HG02884 (cell line): ENCODE measurements at regions not wholly inside any gene's neighbourhood (a gene's known extent, or its start where the extent isn't known, plus 50 kb on each side); places are given as distances from the start of the nearest gene placed in this dataset.

ENCODE experiments used
- ATAC-seq: cut with Tn5 transposase; IDR thresholded peaks from one replicate; pipeline ENCODE4 v1.9.1; 2021; ENCODE audit warnings: mild to moderate bottlenecking, moderate library complexity; ENCODE audit not compliant: unreplicated experiment

DNA sequence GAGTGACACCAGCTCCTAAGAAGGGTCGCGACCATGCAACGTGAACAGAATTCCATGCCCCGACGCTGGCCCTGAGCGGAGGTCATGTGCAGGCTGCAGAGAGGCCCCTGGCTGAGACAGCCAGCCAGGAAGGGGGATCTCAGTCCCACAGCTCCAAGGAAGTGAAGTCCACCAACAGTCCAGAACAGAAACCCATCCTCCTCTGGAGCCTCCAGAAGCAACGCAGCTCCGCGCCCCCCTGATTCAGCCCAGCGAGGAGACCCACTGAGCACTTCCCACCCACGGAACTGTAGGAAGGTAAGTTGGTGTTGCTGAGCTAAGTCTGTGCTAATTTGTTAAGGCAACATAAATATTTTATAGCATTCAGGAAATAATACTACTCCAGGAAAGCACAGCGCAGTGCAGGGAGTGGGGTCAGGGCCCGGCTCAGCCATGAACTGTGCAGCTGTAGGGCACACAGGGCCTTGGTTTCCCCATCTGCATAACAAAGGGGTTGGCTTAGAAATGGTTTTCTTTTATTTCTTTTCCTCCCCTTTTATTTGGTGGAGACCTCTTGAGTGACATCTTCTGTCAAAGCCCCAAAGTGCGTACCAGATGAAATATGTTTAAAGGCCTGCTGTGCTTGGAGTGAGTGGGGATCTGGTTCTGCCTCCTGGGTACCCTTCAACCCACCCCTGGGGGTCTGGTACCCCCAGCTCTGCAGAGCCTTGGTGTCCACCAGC lies 241.1 kb upstream of the PMEPA1 start:
- no peak for ATAC-seq

DNA sequence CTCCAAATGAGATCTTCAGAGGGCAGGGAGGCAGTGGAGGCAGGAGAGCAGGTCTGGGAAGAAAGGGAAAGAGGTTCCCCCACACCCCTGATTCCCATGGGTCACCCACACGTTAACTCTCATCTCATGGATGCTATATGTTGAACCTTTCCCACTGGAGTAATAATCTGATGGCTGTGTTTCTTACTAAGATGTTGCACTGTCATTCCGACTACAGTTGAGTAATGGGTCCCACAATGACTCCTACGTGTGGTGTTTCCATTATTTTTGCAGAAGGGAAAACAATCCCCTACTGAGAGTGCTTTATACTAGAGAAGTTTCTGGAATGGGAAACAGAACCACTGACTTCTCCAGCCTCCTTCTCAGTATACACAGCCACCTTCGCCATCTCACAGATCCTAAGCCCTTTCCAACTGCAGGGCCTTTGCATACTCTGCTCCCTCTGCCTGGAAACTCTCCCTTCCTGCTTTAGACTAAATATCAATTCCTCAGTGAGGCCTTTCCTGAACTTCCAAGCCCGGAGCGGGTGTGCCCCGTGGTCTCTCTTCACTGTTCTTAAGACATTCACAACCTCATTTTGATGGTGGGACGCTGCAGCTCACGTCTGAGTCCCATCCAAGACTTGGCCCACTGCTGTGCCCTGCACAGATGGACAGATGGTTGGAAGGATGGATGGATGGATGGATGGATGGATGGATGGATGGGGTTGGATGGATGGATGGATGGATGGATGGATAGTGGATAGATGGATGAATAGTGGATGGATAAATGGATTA lies 238.6 kb upstream of the PMEPA1 start:
- no peak for ATAC-seq

DNA sequence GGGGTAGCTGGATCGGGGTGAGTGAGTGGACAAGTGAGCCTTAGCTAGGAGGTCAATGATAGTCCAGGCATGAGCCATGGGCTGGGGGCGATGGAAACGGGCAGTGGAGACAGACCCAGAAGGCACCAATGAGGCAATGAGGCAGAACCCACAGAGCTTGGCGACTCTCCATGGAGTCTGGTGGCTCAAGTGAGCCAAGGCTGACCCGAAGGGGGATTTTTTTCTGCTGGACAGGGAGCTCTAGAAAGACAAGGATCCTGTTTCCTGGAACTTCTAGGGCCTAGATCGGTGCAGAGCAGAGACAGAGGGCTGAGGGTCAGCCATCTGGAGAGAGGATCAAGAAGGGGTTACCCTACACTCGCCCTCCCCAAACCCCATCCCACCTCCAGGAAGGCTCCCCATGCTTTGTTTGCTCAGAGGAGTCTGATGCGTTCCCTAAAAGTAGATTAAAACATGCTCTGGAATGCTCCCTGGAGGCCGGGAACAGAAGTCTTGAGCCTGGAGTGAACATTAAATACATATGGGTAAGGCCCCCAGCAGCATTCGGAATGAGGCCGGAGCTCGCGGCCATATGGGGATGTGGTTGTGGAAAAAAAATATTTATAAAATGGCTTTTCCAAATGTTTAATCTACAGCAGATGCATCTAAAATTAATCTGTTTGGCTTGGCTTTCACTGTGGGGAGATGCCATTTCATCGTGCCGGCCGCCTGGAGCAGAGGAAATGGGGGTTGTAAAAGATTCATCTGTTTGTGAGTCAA lies 237.8 kb upstream of the PMEPA1 start:
- no peak for ATAC-seq

DNA sequence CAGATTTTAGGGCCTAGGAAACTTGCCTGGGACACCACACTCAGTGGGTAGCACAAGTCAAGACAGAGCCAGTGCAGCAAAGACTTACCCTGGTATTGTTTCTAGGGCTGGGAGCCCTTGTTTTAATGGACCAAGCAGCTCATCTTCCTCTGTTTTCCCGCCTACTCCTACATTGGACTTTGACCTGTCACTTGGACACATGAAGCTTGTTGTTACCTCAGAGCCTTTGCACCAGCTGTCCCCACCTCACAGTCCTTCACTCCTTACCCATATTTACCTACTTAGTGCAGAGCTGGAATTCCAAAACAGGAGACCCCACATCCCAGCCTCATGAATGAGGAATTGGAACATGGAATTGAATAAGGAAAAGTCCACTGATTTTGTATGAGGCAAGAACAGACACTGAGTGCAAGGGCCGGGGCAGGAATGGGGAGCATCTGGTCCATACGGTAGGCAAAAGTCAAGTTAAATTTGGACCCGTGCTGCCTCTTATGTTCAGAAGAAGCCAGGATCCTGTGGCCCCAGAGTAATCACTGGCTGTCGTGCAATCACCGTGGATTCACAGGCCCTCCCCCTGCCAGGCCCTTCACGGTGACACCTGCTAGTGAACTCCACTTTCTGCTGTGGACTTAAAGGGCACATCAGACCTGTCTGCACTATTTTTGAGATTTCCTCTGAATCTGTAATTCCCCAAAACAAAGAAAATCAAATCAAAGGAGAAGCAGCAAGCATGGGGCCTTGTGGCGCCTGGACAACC lies 236.9 kb upstream of the PMEPA1 start:
- ATAC-seq: no peak

DNA sequence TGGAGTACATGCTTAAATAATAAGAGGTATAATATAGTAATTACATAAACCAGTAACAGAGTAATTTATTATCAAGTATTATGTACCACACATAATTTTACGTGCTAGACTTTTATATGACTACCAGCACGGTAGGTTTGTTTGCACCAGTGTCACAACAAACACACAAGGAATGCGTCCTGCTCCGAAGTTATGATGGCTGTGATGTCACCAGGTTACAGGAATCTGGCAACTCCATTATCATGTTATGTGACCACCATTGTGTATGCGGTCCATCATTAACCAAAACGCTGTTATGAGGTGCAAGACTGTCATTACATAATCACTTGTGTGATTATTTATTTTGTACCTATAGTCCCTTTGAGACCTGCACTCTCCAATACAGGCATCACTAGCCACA lies 235.2 kb upstream of the PMEPA1 start:
- no peak for ATAC-seq

DNA sequence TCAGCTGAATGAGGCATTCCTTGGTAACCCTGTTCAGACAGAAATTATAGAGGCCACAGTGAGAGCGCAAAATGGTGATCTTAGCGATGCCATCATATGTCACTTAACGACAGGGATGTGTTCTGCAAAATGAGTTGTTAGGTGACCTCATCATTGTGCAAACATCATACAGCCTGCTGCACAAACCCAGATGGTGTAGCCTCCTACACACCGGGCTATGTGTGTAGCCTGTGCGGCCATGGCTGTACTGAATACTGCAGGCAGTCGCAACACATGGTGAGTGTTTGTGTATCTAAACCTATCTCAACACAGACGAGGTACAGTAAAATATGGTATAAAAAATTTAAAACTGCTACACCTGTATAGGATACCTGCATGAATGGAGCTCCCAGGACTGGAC lies 234.1 kb upstream of the PMEPA1 start:
- no peak for ATAC-seq

DNA sequence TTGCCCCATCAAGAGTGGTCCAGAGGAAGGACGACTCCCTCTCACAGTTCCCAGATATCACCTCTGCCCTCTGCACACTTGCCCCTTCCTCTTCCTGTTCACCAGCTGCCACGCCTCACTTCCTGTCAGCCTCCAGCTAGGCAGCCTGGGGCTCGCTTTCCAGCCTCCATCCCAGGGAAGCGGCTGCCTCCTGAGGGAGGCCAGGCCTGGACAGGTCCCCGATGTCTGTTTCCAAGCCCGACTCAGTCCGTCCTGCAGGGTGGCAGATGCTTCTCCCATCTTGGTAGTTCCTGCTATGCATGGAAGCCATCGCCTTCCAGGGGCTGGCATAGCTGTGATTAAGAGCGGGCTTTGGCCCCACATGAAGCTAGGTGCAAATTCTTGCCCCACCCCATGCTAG lies 233.5 kb upstream of the PMEPA1 start:
- ATAC-seq: no peak

DNA sequence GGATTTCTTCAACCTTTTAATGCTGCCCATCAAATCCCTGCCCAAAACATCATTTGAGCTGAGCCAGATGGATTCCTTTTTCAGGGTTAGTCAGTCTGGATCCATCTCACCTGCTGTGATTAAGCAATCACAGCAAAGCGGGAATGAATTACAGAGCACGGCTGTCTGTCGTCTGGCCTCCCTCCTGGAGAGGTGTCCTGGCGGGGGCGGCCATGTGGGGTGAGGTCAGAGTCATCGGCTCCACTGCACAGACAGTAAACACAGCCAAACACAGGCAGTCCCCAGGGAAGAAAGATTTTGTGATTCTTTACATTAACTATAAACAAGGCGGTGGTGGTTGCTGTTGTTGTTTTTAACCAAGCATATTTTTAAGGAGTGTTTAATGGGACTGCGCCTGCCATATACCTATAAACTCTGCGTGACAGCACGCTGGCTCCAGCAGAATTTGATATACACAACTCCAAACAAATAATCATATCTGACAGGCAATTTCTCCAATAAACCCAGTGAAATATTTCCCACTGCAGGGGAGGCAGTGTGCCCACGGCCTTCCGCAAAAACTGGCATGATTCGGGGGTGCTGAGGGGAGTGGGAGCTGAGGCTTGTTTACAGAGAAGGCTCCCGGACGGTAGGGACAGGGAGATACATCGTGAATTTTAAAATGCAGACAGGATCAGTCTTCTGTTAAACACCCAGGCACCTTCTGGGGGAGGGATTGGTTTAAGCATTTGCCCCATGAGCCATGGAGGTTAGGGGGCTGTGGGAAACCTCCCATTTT lies 232.0 kb upstream of the PMEPA1 start:
- ATAC-seq: no peak

DNA sequence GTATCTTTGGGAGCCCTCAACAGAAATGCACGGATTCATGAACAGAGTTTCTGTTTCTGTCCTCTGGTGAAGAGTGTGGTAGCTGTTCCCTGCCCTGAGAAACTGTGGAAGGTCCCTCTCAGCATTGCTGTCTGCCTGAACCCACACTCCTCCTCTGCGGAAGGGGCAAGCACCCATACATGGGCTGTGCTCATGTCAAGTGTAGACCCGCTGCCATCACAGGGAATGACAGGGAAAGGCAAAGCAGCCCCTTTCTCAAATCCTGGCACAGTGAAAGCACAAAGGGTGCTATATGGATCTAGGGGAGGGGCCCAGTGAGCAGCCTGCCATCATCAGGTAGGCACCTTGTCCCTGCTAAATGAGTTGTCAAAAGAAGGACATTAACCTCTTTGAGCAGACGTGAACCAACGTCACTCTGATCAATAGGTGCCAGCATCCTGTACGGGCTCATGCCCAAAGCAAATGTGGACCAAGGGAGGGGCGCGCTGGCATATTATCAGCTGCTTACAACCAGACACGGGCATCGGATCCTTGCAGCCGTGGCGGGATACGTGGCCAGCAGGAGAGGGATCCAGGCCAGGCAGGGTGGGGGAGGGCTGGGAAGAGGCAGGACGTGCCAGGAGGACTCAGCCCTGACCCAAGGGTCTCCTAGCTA lies 231.2 kb upstream of the PMEPA1 start:
- ATAC-seq: no peak

DNA sequence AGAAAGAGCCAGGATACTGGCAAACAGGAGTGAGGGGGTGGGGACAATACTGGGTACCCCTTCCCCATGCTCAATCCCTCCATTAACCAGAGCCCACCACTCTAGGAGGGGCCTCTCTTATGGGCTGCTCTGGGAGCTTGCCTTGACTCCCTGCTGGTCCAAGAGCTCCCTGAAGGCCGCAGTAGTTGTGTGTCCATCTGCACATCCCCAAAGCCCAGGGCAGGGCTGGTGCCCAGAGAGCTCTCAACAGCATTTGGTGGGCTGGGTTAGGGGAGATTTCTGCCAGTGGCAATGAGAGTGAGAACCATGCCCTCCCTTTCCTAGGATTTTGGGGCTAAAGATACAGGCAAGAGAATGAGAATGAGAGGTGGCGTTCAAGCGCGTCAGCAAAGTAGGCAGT lies 230.6 kb upstream of the PMEPA1 start:
- no peak for ATAC-seq

DNA sequence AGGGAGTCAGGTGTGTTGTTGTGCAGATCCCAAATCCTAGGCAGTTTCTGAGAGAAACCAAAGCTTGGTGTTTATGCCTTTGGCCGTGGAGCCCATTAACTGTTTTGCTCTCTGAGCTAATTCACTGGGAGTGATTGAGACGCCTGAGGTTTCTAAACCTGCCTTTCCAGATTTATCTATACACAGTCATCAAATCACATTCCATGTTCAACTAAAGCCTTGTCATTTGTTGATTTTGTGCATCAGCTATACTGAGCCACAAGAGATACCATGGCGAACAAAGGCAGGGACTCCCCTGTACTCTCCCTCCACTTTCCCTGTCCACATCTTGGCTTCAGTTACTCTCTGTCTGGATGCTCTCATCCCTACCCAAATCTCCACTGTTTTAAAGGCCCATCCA lies 229.7 kb upstream of the PMEPA1 start:
- ATAC-seq: no peak

DNA sequence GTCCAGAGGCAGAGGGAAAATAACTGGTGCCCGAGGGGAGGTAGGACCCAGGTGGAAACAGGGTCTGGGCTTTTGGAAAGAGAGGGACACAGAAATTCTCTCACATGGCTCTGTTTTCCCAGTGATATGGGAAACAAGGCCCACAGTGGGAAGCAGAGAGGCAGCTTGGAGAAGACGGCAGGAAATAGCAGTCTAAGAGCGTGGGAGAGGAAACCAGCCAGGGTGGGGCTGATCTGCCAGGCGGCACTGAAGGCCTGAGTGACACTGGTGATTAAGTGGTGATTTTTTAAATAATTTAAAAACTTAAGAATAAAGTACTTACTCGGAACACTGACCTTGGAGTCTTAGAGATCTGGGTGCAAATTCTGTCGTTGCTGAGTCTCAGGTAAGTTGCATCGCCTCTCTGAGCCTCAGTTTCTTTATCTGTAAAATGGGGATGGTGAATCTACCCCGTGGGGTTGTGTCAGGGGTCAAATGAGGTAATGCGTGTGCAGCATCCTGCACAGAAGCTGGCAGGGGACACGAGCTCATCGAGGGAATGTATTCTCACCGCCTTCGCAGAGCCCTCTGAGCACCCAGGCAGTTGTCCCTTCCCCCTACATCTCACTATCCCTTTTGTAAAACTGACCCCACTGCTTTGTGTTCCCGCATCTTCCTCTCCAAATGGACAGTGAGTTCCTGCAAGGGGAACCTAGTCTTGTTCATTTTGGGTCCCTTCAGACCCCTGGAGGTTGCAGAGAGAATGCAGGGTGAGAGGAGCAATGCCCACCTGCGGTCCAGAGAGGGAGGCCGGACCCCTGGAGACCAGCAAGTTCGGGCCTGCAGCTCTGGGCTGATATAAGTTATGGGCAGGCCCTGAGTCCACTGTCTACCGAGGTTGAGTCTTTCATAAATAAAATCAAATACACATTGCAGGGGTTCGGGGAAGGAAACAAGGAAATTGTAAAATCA lies 228.6 kb upstream of the PMEPA1 start:
- ATAC-seq: no peak

DNA sequence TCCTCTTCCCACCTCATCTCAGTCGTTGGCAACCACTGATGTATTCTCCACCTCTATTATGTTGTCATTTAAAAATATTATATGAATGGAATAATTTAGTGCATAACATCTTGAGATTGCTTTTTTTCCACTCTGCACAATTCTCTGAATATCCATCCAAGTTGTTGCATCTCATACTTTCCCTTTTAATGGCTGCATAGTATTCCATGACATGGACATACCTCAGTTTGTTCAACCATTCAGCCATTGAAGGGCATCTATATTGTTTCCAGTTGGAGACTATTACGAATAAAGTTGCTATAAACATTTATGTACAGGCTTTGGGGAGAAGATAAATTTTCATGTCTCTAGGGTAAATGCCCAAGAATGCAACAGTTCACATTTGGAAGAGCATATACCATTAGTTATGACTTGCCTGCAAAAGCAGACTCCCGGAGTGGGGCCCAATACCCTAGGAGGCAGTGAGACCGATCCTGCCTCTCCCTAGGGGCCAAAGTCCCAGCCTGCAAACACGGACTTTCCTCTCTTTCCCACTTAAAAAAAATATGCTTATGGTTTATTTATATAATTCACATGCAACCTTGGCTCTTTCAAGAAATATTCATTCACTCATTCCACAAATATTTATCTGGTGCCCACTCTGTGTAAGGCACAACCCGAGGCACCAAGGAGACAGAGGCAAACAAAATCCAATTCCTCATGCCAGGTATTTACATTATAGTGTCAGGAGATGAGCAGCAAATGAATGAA lies 227.0 kb upstream of the PMEPA1 start:
- ATAC-seq: no peak

DNA sequence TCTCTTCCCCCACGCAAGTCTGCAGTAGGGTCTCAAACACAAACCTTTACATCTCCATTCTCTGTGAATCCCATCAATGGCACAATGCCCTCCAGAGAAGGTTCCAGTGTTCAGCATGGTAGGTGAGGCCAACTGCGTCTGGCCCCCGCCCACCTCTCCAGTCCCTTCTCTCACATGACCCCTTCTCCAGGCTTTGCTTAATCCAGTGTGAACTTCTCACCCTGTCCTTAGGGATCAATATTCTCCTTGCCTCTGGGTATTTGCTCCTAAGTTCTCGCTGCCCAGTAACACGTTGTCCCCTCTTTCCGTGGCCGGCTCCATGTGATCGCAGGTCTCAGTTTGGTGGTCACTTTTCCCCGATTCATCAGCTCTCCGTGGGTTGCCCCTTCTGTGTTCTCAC lies 225.1 kb upstream of the PMEPA1 start:
- no peak for ATAC-seq

DNA sequence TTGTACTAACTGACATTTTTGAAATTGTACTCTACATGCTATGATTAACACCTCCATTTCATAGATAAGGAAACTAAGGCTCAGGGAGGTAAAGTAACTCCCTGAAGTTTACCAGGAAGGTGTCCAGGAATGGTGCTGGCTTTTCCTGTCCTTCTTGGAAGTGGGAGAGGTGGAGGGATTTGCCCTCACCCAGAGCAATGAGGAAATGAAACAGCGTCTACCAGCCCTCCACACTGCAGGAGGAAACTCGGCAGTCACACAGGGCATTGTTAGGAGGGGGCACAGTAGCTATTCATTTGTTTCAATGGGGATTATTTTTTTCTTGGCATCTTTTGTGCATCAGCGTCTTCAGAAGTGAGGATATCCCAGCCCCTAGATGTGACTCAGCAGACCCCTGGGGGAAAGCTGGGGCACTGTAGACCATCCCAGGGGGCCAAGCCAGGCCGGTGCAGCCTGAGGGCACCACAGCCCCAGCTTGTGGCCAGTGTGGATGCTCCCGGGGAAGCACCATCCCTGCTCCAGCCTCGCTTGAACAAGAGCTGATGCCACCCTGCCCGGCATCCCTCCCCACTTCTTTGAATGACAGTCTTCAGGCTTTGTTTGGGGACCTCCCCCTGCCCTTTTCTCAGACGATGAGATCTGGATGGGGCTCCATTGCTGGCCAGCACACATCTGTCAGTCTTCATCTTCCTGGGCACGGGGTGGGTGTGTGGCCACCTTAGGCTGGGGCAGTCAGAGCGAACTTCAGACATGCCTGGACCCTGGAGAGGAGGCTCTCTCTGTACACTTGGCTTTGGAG lies 224.4 kb upstream of the PMEPA1 start:
- no peak for ATAC-seq

DNA sequence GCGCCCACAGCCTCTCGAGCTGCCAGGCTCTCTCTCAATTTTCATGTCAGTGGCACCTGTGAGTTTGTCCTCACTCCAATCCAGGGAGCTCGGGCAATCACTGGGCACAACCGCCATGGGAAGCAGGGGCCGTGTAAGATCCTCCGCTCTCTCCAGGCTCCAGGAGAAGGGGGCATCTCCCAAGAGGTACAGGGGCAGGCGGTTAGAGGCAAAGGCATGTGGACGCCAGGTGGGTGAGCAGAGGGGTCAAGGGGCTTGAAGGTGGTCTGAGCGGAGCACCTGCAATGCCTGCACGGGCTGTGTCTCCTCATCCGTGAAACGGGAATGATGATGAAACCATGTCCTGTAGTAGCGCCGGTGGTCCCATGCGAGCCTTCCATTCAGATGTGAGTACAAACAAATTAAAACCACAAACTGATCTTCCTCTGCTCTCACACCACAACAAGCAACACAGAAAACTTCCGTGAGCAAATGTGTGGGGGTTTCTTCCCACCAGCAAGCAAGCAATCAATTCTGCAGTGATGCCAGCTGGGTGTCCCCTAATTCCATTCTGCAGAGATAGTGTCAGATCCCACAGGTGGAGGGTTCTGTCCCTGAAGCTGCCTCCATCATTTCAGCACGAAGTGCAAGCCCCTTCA lies 222.5 kb upstream of the PMEPA1 start:
- no peak for ATAC-seq

DNA sequence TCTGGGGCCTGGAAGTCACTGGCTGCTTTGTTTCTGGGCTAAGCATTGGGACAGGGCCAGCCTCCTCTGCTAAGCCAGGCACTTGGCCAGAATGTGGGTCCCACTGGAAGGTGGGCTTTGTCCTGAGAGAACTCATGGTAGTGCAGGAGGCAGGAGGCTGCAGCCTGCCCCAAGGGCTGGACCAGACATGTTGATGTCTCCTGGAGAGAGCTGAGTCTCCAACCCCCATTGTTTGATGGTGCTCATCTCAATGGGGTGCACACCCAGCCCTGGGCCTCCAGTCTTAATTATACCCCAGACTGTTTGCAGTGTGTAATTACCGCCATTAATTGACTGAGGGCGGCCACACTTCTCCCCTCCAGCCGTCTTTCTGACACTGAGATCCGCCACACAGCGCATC lies 220.5 kb upstream of the PMEPA1 start:
- no peak for ATAC-seq
